Stimulated activated CD4-positive, alpha-beta T cell treated with anti-CD3 and anti-CD28 coated beads, Interleukin-12 subunit alpha, Interleukin-12 subunit beta, amount 100 ng/mL, for 48 hours (primary cell): ENCODE measurements at regions not wholly inside any gene's neighbourhood (a gene's known extent, or its start where the extent isn't known, plus 50 kb on each side); places are given as distances from the start of the nearest gene placed in this dataset.
"Not testable (repeated sequence)": the region's sequence is repeated elsewhere in the genome, so short reads cannot be mapped to it uniquely, and the experiment has no call there.

ENCODE experiments used
- DNase-seq, 3 donors: peaks; one replicate each; pipeline ENCODE4 v3.0.0-alpha.2; 2020; ENCODE audit warnings: low read depth in 2 of 3, low spot score in 1 of 3

DNA sequence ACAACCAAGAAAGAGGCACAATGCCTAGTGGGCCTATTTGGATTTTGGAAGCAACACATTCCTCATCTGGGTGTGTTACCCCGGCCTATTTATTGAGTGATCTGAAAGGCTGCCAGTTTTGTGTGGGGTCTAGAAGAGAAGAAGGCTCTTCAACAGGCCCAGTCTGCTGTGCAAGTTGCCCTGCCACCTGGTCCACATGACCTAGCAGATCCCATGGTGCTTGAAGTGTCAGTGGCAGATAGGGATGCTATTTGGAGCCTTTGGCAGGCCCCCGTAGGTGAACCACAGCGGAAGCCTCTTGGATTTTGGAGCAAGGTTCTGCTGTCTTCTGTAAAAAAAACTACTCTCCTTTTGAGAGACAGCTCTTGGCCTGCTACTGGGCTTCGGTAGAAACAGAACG is 820.1 kb downstream of the TMTC2 start:
- DNase-seq: no peak

DNA sequence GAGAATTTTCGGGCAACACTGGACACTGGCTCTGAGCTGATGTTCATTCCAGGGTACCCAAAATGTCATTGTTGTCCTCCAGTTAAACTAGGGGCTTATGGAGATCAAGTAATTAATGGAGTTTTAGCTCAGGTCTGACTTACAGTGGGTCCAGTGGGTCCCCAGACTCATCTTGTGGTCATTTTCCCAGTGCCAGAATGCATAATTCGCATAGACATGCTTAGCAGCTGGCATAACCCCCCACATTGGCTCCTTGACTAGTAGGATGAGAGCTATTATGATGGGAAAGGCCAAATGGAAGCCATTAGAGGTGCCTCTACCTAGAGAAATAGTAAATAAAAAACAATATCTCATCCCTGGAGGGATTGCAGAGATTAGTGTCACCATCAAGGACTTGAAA is 818.9 kb downstream of the TMTC2 start:
- no peak for DNase-seq

DNA sequence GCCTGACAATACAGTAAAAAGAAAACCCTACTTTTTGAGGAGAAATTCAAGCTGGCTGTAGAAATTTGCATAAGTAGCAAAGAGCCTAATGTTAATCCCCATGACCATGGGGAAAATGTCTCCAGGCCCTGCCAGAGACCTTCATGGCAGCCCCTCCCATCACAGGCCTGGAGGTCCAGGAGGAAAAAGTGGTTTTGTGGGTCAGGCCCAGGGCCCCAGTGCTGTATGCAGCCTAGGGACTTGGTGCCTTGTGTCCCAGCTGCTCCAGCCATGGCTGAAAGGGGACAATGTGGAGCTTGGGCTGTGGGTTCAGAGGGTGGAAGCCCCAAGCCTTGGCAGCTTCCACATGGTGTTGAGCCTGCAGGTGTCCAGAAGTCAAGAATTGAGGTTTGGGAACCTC is 813.2 kb downstream of the TMTC2 start:
- not testable (repeated sequence) for DNase-seq

DNA sequence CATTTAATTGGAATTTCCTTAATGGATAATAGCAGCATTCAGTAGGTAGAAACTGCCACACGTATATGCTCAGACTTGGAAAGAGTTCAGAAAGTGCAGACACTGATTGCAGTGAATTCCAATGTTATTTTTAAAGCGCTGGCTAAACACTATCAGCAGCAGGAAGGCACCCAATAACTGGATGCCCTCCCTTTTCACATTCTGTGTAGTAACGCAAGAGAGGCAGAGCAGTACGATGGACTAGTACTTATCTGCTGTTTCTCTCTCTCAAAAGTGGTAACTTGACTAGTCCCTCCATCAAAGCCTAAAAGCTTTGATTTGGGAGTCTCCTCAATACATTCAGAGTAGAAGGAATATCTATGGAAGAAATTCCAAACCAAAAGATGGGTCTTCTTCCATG is 791.0 kb downstream of the TMTC2 start:
- no peak for DNase-seq

DNA sequence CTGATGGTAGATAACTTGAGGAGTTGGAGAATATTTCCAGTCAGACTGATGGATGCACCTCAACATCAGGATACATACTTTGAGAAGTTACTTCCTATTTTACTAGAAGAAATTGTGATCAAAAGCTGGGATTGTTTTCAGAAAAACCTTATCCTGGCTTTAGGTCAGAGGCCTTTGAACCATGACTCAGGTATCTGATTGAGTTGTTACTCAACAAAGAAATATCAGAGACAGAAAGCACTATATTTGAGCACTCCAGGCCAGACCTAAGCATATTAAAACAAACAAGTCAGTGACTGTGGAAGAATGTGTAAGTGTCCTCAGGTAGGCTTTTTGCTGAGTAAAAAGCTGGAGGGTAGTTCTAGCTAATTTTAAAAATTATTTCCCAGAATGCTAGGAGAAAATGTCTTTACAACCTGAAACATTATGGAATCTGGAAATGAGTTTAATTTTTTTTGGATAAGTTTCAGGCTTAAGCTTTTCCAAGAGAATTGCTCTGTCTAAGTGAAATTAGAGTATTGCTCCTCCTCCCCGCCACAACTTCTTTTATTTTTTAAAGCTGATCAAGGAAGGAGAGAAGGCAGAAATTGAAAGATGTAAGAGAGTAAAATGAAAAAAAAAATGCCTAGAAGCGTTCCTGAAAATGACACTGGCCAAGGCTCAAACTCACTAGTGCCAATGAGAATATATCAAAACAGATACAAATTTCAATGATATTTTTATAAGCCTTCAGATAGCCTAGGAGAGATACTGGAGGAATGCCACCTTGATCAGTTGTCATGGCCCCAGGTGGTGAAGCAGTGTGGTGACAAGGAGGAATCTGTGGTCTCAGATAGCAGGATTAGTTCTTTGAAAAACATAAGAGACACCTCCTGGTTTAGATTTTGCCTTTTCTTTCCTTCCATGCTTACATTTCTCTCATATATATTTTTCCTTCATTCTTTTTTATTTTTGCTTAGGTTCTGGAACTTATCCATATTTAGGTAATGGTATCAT is 790.3 kb downstream of the TMTC2 start:
- no peak for DNase-seq

DNA sequence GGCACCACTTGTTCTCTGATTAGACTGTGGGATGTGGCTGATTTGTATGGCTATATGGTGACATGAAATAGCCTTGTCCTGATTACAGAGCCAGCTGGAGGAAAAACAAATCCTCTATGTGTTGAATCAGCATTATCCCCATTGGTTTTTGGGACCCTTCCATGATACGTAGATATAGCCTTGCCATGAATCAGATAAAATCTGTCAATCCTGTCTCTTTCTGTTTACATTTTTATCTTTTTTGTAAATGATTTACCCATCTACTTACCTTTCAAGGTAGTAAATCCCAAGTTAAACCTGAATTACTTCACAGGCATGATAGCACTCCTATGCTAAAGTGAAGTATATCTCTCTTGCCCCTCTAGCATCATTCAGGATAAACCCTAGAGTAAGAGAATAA is 789.3 kb downstream of the TMTC2 start:
- no peak for DNase-seq

DNA sequence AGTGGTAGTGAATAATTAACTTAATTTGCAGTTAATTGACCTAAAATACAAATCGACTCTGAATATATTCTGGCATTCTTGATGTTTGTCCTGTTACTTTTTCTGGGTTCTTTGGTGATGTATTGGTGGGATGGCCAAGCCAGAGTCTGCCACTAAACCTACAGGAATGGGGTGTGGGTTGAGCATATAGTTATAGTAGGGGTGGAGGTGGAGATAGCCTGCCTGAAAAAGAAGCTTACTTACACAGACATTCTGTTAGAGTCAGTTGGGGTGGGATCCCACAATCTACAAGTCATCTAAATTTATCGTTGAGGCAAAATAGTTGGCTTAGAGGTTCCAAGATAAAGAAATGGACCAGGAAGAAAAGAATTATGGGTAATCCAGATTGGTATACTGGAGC is 787.7 kb downstream of the TMTC2 start:
- no peak for DNase-seq

DNA sequence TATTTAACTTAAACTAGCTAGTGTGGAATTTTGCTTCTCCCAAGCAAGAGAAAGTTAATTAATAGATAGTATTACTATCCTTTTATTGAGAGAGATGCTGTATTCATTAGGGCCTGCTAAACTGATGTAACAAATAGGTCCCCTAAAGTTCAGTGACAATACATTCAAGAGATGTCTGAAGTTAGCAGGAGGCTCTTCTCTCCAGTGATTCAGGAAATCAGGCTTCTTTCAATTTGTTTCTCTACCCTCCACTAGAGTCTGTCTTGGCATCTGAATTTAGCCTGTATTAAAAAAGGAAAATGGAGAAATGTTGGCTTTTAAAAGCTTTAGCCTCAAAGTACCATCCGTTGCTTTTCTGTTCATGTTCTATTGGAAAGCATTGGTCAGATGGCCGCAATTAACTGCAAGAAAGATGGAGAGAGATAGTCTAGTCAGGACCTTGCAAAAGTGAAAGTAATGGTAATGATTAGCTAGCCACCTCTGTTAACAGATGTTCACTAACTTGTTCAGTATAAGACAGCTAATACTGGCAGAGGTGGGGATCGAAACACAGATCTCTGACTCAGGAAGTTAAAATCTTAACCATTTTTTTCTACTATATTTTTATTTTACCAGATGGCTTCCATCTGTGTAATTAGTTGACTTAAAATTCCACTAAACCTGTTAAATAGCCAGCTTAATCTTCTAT is 786.8 kb downstream of the TMTC2 start:
- DNase-seq: no peak

DNA sequence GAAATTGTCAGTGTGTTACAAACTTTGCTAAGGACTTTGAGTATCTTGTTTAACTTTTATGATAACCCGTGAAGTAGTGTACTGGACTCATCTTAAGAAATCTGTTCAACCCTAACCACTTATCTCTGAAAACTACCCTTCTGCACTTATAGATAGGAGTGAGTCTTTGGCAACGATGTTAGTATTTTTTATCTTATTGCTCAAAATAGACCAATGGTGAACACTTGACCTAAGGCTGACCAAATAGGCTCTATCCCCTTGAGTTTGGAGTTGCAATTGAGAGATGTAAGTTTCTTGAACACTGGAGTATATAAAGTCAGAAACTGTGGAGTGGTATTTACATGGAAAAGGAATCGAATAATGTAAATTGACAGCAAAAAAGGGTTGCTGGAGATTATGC is 786.1 kb downstream of the TMTC2 start:
- no peak for DNase-seq

DNA sequence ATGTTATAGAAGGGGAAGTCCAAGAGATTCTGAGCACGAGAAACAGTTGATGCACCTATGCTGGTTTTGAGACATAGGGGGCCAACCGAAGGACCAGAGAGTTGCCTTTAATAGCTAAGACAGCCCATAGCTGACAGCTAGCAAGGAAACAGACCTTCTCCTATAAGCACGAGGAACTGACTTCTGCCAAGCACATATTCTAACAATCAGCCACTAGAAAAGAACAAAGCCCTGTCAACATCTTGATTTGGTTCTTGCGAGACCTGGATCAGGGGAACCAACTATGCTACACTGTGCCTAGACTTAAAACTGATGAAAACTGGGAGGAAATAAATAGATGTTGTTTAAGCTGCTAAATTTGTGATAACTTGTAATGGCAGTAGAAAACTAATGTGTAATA is 785.6 kb downstream of the TMTC2 start:
- DNase-seq: no peak

DNA sequence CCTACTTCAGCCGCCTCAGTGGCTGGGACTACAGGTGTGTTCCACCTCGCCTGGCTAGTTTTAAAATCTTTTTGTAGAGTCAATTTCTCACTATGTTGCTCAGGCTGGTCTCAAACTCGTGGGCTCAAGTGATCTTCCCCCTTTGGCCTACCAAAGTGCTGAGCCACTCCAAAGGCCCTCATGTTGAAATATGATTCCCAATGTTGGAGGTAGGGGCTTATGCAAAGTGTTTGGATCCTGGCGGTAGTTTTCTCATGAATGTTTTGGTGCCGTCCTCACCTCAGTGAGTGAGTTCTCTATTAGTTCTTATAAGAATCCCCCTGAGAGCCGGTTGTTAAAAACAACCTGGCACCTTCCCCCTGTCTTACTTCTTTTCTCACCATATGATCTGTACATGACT is 784.6 kb downstream of the TMTC2 start:
- no peak for DNase-seq

DNA sequence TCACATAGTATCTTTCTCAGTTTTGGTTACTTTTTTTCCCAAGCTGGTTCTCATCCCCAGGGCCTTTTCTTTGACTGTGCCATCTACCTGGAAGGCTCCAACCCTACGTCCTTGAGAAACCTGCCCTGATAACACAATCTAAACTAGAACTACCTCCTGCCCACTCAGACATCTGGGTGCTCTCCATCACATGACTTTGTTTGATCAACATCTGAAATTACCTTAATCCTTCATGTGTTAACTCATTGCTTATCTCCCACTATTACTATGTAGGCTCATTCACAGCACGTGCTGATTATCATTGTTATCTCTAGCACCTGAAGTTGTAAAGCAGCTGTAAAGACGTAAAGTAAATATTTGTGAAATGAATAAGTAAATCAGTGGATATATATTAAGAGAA is 784.0 kb downstream of the TMTC2 start:
- DNase-seq: no peak

DNA sequence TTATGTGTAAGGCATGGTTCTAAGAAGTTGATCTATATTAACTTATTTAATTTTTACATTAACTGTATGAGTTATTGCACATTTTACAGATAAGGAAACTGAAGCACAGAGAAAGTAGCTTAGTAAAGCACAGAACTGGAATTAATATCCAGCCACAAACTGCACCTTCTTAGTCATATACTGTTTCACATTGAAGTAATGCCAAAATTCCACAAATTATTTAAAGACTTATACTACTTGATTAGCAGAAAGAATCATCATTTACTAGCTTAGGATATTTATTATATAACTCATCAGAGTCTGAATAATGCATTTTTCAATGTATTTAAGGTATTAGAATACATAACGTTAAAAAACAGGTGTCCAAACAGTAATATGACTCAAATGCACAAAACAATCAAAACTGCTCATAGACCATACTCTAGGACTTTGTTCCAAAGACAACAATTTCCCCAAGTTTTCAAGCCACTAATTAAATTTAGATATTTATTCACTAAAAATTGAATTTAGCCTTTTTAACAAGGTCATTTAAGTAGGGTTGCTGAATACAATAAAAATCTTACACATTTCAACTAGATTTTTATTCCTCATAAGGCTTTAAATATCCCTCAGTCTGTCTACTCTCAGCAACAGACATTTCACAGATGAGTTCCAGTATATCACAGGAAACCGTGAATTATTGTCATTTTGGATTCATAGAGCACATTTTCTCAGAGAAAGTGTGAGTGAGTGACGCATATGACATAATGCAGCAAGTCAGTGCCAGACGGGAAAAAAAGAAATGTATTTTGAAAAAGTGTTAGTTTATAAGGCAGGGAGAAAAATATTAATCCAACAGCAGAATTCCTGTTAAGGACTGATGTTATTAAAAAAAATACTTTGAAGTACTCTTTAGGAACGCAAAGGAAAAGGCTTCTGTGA is 782.5 kb downstream of the TMTC2 start:
- DNase-seq: no peak

DNA sequence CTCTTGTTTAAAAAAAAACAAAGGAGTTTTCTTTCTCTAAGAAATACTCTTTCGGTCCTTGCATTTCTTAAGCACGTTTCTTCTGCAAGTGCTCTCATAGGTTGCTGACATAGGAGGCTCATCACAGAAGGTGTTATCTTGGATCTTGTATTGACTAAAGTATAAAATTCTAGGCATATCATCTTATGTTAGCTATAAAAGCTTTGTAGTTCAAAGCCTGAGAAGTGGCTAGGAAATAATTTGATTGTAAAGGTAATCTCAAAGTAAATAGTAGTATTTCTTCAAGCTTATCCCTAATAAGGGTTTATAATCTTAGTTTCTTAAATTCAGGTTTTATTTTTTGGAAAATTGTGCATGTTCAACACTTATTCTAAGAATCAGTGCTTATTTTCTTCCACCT is 778.9 kb downstream of the TMTC2 start:
- DNase-seq: no peak

DNA sequence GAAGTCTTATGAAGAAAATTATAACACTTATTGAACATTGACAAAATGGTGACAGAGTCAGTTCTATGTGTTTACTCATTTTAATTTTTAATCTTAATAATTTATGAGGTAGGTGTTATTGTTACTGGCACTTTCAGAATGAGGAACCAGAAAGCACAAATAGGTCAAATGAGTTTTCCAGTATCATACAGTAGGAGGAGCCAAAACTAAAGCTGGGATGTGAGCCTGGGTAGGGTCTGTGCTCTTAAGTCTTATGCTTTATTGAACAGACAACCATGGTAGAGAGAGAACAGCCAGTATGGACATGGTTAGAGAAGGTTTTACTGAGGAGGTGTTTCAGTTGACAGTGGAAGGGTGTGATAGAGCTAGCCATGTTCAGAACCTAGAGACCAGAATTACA is 775.7 kb downstream of the TMTC2 start:
- no peak for DNase-seq

DNA sequence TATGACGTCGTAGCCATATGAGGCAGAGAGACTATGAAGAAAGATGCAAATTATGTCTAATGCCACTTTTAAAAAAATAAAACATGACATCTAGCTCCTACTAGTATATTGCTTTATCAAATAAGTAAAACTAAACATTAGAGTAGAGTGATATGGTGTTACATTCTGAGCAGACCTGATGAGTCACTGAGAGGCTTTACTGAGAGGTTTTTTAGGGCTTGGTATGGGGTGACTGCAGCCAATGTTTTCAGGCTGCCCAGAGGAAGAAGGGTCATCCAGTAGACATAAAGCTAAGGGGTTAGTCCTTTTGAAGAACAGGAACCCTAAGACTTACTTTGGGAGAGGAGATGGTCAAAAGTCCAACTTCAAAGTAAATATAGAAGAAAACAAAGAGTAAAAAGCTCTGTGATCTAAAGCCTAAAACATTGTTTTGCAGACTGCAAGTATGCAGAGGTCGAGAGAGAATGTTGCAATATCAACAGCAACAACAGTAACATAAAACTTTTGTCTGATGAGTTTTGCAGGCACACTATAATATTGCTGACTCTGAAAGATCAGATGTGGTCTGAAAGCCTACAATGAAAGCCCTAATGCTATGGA is 774.7 kb downstream of the TMTC2 start:
- no peak for DNase-seq

DNA sequence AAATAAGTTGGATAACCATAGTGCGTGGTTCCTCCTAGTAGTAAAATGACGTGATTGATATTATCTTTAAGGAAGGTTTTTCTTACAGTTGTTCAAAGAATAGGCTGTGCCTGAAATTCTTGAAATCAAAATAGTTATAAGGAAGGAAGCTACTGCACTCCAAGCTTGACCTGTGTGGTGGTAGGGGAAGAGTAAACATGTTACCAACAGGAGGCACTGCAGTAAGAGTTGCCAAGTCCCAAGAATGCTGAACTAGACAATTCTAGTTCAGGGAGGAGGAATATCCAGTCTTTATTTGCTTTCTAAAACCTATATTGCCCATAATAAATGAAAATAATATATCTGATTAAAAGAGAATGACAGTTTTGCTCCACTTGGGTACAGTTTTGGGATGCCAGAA is 764.5 kb downstream of the TMTC2 start:
- no peak for DNase-seq

DNA sequence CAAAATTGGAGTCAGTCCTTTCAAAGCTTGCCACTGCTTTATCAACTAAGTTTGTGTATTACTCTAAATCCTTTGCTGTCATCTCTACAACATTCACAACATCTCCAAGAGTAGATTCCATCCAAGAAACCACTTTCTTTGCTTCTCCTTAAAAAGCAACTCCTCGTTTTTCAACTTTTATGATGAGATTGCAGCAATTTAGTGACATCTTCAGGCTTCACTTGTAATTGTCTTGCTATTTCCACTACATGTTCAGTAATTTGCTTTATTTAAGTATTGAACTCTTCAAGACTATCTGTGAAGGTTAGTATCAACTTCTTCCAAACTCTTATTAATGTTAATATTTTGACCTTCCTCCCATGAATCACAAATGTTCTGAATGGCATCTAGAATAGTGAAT is 747.9 kb downstream of the TMTC2 start:
- DNase-seq: no peak

DNA sequence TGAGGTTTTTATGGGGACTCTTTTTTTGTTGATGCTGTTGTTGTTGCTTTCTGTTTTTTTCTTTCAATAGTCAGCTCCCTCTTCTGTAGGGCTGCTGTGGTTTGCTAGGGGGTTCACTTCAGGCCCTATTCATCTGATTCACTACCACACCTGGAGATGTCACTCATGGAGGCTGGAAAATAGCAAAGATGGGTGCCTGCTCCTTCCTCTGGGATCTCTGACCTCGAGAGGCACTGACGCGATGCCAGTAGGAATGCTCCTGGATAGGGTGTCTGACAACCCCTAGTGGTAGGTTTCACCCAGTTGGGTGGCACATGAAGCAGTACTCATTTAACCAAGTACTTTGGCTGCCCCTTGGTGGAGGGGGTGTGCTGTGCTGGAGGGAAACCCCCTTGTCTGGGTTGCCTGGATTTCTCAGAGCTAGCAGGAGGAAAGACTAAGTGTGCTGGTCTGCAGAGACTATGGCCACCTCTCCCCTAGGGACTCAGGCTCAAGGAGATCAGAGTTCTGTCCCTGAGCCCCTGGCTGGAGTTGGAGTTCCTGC is 745.5 kb downstream of the TMTC2 start:
- DNase-seq: no peak

DNA sequence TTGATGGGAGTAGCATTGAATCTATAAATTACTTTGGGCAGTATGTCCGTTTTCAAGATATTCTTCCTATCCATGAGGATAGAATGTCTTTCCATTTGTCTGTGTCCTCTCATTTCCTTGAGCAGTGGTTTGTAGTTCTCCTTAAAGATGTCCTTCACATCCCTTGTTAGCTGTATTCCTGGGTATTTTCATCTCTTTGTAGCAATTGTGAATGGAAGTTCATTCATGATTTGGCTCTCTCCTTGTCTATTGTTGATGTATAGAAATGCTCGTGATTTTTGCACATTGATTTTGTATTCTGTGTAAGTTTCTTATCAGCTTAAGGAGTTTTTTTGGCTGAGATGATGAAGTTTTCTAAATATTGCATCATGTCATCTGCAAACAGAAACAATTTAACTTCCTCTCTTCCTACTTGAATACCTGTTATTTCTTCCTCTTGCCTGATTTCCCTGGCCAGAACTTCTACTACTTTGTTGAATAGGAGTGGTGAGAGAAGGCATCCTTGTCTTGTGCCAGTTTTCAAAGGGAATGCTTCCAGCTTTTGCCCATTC is 741.0 kb downstream of the TMTC2 start:
- DNase-seq: not testable (repeated sequence)
